NT2/D1 (cell line): ENCODE measurements at regions not wholly inside any gene's neighbourhood (a gene's known extent, or its start where the extent isn't known, plus 50 kb on each side); places are given as distances from the start of the nearest gene placed in this dataset.

Experiments
- SUZ12 ChIP-seq: IDR thresholded peaks from 2 replicates; pipeline ENCODE4 v1.6.1; 2011; ENCODE audit not compliant: insufficient read length, insufficient read depth; ENCODE audit errors: extremely low read depth
- YY1 ChIP-seq: IDR thresholded peaks from 2 replicates; pipeline ENCODE4 v1.6.1; 2011; ENCODE audit not compliant: insufficient read length, insufficient read depth
- ZNF274 ChIP-seq: IDR thresholded peaks from 2 replicates; pipeline ENCODE4 v1.6.1; 2011; ENCODE audit warnings: mild to moderate bottlenecking, low read depth, low read length

DNA sequence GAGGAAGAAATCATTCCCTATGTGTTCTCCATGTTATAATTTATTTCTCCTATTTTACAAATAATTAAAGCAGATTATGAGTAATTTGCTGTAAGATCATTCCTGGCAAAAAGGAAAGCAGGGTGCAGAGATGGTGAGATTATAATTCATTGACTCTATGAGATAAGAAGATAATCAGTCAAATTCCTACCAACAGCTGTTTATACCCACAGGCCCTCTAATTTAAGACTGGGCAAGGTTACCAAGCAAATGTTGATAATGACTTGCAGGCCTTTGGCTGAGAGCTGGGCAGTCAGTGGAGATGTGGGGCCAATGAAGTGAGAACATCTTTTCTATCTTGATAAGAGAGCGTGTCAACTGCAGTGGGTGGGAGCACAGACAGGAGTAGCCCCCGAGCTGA is 222.7 kb downstream of the ICE1 start:
- no peak for TF ChIP-seq YY1
- TF ChIP-seq ZNF274: no peak
- TF ChIP-seq SUZ12: no peak
